Ureter (tissue), 1 donor: ENCODE measurements at regions not wholly inside any gene's neighbourhood (a gene's known extent, or its start where the extent isn't known, plus 50 kb on each side); places are given as distances from the start of the nearest gene placed in this dataset.

ENCODE experiments used
- DNase-seq: peaks from one replicate; pipeline ENCODE4 v3.0.0-alpha.2; 2020; ENCODE audit warnings: low spot score
- donor health status: DM: yes; HTN: yes; CAD: no.

GRCh38 chr13:72120632-72121031 lies 253.6 kb upstream of the DACH1 start:
- no peak for DNase-seq

DNA sequence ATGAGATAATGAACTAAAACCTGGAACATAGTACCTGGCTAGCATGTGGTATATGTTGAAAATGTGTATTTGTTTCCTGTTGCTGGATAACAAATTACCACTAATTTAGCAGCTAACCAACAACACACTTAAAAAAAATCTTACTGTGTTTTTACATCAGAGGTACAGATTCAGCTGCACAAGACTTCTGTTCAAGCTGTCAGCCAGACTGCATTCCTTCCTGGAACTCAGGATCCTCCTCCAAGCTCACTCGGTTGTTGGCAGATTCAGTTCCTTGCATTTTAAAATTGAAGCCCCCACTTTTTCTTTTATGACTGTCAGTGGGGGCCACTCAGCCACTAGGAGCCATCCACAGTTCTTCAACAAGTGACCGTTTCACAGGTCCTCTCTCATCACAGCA lies 246.9 kb upstream of the DACH1 start:
- no peak for DNase-seq

DNA sequence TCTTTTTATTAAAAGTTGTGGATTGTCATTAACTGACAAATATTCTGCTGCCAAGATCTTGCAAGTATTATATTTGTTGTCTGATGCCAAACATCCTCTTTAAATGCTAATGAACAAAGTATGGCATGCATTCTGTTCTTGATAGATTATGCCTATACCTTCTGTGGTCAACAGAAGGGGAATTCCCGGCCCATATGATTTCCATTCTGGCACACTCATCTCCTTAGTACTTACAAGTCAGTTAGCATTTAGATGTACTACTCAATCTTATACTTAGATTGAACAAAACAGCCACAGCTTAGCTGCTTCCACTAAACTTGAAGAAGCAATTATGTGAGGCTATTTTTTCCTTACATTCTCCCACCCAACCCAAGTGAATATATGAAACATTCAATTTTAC lies 246.1 kb upstream of the DACH1 start:
- no peak for DNase-seq

DNA sequence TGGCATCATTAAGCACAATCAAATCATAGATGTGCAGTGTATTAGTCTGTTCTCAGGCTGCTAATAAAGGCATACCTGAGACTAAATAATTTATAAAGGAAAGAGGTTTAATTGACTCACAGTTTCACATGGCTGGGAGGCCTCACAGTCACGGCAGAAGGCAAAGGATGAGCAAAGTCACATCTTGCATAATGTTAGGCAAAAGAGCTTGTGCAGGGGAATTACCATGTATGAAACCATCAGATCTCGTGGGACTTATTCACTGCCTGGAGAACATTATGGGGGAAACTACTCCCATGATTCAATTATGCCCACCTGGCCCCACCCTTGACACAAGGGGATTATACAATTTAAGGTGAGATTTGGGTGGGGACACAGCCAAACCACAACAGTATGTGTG lies 245.2 kb upstream of the DACH1 start:
- DNase-seq, result no peak

GRCh38 chr13:72109863-72110262 lies 242.9 kb upstream of the DACH1 start:
- DNase-seq, result no peak

GRCh38 chr13:72104656-72105180 lies 237.7 kb upstream of the DACH1 start:
- no peak for DNase-seq

DNA sequence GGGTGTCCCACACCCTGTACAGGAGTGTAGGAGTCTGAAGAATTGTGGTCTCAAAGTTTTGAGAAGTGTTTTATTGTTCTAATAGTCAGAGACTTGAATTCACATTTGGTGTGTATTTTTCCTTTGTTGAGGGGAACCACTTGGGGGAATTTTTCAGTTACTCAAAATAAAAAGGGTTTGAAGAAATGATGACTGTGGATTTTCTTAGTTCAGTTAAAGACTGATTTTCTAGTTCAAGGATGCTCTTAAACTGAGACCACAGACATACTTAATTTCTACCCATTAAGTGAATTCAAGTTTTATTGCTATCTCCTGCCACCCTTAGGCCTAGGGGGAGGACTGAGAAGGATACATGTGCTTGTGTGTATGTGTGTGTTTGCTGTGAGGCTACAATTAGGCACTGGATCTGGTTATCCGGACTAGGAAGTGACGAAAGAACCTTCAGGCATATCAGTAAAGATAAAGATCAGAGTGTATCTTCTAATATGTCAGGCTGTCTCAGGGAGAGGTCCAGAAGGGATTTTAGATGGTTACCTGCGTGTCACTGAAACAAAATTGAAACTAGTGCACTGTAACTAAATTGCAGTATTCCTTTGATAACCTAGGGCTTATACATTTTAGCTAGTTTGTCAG lies 234.9 kb upstream of the DACH1 start:
- DNase-seq, result no peak

- DNase-seq, result no peak
These were observed 233.3 kb upstream of the DACH1 start for GRCh38 chr13:72100339-72100738.

DNA sequence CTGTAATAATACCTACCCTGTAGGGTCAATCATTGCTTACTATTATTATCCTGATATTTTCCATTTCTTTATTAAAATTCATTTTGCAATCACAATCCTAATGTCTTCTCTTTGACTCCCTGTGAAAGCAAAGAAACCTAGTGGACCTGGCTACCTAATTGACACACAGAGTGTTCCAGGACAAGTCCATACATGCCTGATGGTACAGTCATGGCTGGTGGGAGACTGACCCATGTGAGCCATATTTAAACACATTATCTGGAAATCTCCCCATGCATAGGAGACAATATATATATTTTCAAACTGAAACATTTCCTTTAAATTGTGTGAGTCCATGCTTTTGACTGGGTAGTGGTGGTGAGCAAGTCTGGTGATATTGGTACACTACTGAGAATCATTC lies 230.6 kb upstream of the DACH1 start:
- no peak for DNase-seq

DNA sequence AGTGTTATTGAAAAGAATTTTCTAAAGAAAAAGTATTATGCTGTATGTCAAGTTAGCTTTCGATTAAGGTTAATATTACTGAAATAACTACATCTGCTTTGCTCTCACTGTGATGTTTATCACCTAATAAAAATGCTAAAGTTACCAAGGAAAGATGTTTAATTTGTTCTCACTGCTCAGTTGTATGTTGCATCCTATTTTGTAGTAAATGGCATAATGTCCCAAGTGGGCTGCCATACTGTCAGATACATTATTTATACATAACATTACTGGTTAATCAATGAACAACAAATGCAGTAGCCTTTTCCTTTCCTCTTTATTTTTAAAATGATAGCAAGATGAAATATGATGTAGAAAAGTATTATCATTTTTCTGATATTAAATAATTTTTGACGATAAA lies 226.3 kb upstream of the DACH1 start:
- no peak for DNase-seq

DNA sequence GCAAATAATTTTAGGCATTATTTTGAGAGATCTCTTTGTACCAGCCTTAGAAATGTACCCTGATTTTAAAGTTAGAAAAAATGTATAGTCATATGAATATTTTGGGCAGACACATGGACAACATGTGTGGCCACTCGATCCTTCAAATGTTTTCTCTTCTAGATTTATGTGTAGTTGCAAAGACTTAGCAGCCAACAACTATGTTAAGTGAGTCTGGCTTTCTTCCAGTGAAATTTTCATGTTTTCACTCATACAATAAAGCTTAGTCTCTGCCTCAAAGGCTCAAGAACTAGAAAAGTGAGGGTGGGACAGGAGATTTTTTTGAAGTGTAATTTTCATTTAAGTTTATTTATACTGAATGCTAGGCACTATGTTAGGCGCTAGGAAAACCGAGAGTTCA lies 207.7 kb upstream of the DACH1 start:
- DNase-seq, result no peak

DNA sequence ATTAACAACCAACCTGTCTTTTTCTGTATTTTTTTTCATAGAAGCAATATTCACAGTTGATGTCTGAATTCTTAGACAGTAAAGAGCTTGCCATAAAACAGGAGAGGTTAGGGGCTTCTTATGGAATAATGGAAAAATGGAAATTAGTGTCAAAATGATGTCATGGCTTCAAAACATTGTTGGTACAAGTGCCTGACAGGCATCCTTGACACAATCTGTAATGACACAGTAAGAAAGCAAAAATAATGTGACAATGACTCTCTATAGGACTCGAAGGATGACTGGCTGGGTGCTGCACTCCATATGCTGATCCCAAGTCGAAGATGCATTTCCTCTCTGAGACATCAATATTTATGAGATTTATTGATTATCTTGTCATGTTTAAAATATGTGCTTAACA lies 205.3 kb upstream of the DACH1 start:
- DNase-seq, result no peak

DNA sequence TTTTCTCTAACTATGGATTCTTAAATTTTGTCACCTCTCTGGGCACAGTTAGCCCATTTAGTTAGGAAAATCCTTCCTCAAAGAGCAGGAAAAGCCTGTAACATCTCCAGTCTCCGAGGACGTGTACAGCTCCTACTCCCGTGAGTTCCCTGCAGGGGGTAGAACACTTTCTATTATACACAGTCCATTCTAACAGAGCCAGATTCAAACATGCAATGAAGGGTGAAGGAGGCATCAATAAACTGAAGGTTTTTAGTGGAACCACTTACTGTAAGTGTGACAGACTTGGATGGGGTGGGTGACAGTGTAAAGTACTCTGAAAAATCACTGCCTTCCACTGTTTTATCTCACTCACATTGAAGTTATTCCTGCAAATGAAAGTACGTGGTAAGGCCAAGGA lies 204.7 kb upstream of the DACH1 start:
- DNase-seq, result no peak

DNA sequence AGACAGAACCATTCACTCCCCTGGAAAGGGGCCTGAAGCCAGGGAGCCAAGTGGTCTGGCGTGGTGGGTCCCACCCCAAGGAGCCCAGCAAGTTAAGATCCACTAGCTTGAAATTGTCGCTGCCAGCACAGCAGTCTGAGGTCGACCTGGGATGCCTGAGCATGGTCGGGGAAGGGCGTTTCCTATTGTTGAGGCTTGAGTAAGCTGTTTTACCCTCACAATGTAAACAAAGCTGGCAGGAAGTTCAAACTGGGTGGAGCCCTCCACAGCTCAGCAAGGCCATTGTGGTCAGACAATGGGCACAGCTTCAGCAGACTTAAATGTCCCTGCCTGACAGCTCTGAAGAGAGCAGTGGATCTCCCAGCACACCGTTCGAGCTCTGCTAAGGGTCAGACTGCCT lies 195.6 kb upstream of the DACH1 start:
- DNase-seq, result no peak

DNA sequence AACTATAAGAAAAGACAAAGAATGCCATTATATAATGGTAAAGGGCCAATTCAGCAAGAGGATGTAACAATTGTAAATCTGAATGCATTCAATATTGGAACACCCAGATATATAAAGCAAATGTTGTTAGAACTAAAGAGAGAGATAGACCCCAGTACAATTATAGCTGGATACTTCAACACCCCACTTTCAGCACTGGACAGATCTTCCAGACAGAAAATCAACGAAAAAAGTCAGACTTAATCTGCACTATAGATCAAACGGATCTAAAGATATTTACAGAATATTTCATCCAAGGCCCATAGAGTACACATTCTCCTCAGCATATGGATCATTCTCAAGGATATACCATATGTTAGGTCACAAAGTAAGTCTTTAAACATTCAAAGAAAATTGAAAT lies 194.6 kb upstream of the DACH1 start:
- no peak for DNase-seq

DNA sequence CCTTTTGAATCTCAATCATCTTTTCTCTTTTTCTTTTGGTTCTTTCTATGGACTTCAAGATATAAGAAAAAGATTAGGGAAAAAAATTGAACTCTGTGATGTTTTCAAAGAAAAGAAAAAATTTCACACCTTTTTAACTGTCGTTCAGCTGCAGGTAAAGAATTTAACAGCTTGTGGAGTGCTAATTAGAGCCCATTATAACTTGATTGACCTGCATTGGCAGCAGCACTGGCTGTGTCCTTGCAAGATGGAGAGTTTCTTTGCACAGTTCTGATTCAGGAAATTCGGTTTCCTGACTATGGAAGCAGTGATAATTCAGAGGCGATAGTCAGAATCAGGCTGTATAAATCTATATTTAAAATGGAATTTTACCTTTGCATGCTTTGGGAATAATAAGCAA lies 183.2 kb upstream of the DACH1 start:
- DNase-seq, result no peak

DNA sequence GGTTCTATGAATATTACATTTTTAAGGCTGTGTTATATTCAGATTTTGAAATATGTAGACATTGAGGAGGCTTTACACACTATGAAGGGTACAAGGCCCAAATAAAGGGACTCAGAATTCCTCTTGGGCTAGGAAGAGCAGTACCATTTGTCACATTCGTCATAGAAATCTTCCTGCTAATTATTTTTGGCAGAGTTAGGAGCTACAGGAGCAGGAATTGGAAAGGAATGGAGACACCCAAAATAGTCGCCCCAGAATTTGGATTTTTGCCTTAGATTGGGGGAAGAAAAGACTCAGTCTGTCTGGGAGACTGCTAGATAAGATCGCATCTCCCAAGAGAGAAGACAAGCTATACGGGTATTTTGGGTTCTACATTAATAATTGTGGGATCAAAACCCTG lies 176.4 kb upstream of the DACH1 start:
- DNase-seq, result no peak

- DNase-seq, result no peak
These were observed 174.2 kb upstream of the DACH1 start for GRCh38 chr13:72041165-72041564.

DNA sequence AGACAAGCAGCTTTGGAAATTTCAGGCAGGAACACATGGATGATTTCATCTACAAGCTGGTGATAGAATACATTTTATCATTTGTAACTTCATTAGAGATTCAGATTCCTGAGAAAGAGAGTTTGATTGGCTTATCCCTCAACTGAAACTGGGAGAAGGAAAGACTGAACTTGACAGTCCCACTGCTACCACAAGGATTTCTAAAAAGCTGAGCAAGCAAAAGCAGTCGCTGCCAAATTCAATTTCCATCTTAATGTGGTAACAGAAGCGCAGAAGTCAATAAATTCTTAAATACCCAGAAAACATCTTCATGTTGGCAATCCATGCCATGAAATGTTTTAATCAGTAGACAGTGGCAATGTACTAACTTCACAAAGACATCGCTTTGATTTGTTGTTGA lies 172.1 kb upstream of the DACH1 start:
- no peak for DNase-seq

DNA sequence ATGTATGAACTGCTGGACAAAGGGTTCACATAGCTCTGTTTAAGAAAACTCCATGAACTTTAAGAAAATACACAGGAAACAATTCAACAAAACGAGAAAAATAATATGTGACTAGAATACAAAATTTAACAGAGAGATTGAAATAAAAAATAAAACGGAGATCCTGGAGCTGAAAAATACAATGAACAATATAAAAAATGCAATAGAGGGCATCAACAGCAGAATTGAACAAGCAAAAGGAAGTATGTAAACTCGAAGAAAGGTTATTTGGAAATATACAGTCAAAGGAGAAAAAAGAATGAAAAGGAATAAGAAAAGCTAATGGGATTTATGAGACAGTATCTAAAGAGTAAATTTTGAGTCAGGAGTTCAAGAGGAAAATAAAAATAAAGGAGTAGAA lies 163.0 kb upstream of the DACH1 start:
- no peak for DNase-seq

DNA sequence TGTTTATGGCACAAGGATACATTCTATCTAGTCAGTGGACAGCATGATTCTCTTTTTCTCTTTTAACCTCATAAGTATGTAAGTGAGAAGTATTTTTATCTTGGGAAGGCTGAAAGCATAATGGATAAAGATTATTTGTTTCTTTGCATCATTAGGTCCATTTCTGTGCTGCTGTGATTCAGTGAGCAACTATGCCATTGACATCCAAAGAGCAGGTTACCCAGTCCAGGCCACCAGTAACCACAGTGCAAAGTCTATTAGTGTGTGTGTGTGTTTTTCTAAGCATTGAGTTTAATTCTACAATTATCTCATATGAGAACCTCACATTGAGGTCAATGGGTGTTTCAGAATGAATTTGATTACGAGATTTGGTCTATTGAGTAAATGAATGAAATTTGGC lies 158.8 kb upstream of the DACH1 start:
- DNase-seq, result no peak

DNA sequence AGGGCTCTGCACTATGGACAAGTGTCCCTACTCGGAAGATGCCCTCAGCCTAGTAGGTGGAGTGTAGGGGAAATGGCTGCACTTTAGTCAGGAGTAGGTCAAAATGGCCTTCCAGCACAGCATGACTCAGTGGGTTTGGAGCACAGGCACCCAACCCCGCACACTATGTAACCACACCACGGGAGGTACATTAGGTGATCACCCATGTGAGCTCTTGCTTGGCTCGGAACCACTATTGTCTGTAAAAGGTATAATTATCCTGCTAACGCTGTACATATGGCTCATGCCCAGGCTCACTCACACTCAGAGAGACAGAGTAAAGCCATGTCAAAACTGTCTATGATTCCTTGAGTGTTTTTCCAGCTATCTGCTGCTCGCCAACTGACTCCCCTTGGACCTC lies 156.9 kb upstream of the DACH1 start:
- no peak for DNase-seq

DNA sequence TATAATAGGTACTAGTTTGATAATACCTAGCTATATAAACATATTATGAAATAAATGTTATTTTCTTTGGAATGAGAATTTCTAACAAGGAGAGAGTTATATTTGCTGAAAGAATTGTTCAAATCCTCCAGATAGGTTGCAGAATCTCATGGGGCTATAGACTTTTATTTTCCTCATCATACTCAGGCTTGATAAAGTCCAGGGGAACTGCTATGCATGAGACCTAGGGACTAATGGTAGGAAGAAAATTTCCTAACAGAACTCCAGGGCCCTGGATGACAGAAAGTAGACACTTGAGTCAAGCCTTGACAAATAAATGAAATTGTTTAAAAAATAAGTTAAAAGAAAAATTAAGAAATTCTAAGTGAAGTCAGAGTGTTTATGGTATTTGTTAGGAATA lies 138.5 kb upstream of the DACH1 start:
- DNase-seq, result no peak

DNA sequence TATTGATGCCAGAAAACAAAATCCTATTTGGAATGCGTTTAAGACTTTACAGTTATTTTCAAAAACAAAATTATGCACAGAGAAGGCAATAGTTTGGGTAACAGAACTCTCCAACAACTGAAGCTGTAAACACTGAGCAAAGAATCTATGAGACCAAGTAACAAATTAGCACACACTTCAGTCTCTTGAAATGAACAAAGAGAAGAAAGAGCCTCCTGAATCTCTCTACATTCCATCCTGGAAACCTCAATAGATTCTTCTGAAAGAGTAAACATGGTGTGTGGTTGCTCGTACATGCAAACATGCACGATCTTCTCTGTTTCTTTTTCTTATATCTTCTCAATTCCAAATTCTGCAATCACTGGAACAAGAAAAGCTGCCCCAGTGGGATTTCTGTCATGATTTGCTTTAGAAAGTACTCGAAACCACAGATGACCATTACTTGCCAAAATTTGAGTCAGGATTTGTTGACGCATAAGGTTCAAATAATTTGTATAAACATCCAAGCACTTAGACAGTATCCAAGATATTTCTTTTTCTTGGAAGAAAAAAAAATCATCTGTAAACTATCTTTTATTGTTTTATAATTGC lies 137.9 kb upstream of the DACH1 start:
- DNase-seq, result no peak
